Panc1 (cell line): ENCODE measurements at regions not wholly inside any gene's neighbourhood (a gene's known extent, or its start where the extent isn't known, plus 50 kb on each side); places are given as distances from the start of the nearest gene placed in this dataset.

Experiments
- ATAC-seq: fragments of 200-7000 bp; cut with Tn5 transposase; 2 replicates; pipeline ENCODE4 v1.9.1; 2020; ENCODE audit warnings: mild to moderate bottlenecking, moderate library complexity
- BruUV-seq: library from RNA; stranded (reverse); fragments of 400-500 nt; replicated peaks from 2 replicates; lab custom pipeline; 2021; lab: Mats Ljungman, UMichigan
- CTCF ChIA-PET: fragments of 300-600 bp; sonication (Branson Sonifier 250); formaldehyde crosslinking; loops from one replicate; lab custom pipeline; 2022; ENCODE audit warnings: antibody characterized with exemption; lab: Charles Lee
- POLR2A ChIA-PET: fragments of 300-600 bp; sonication (Branson Sonifier 250); formaldehyde crosslinking; loops from one replicate; lab custom pipeline; 2022; ENCODE audit warnings: antibody characterized with exemption; lab: Charles Lee
- DNase-seq: peaks from one replicate; pipeline ENCODE4 v3.0.0-alpha.2; 2010; ENCODE audit warnings: low read depth, low spot score
- H3K27ac ChIP-seq: 2 replicates; pipeline ENCODE4 v1.5.1; 2011; ENCODE audit warnings: mild to moderate bottlenecking, low read length, inconsistent platforms
- H3K27me3 ChIP-seq: fragments of 200-500 bp; sonication (Bioruptor generic); 2 replicates; pipeline ENCODE4 v1.6.0; 2014; ENCODE audit warnings: low read length, inconsistent platforms; ENCODE audit not compliant: control insufficient read depth, insufficient read depth
- H3K36me3 ChIP-seq: fragments of 200-500 bp; sonication (Bioruptor generic); 2 replicates; pipeline ENCODE4 v1.5.1; 2014; ENCODE audit warnings: inconsistent platforms, mild to moderate bottlenecking, low read length, moderate library complexity; ENCODE audit not compliant: control insufficient read depth, insufficient read depth
- H3K4me1 ChIP-seq: 2 replicates; pipeline ENCODE4 v1.5.1; 2011; ENCODE audit warnings: inconsistent platforms, mild to moderate bottlenecking, low read length, moderate library complexity; ENCODE audit not compliant: control insufficient read depth, insufficient read depth
- H3K4me3 ChIP-seq, 2 experiments: 2 replicates each; pipeline ENCODE4 v1.5.1; 2011 to 2012; ENCODE audit warnings: low read depth in 2 of 2, low read length in 2 of 2, mild to moderate bottlenecking in 2 of 2, inconsistent platforms in 1 of 2, moderate library complexity in 1 of 2
- H3K9me3 ChIP-seq: fragments of 200-500 bp; sonication (Bioruptor generic); 2 replicates; pipeline ENCODE4 v1.5.1; 2014; ENCODE audit warnings: low read depth, mild to moderate bottlenecking, inconsistent platforms, low read length, moderate library complexity; ENCODE audit not compliant: control insufficient read depth, insufficient read depth
- POLR2AphosphoS5 ChIP-seq: IDR thresholded peaks from 2 replicates; pipeline ENCODE4 v1.6.1; 2012; ENCODE audit warnings: mild to moderate bottlenecking, low read depth, low read length, moderate library complexity
- SIN3A ChIP-seq: IDR thresholded peaks from 2 replicates; pipeline ENCODE4 v1.6.1; 2012; ENCODE audit warnings: low read depth, mild to moderate bottlenecking, low read length, moderate library complexity, borderline replicate concordance; ENCODE audit not compliant: insufficient read depth
- TCF7L2 ChIP-seq: IDR thresholded peaks from 2 replicates; pipeline ENCODE4 v1.6.1; 2011; ENCODE audit warnings: mild to moderate bottlenecking, low read depth, low read length, inconsistent platforms
- in situ Hi-C: cut with HindIII; loops from 2 replicates; pipeline ENCODE4 v1.10.0; 2016; ENCODE audit warnings: low sequenced_read_pairs, low pct_unique_long_range_greater_than_20kb
- intact Hi-C: fragments of 100-400 bp; cut with micrococcal nuclease; formaldehyde crosslinking; loops from one replicate; pipeline ENCODE4 v1.10.0; 2022; ENCODE audit not compliant: unreplicated experiment
- TF ChIP-seq, protein P1 (sequence below): fragments of 450-650 bp; IDR thresholded peaks from 2 replicates; pipeline ENCODE4 v1.5.1; 2017; ENCODE audit warnings: mild to moderate bottlenecking
- TF ChIP-seq, protein P2 (sequence below), 2 experiments: IDR thresholded peaks; 2 replicates each; pipeline ENCODE4 v1.6.1; 2011 to 2012; ENCODE audit warnings: low read depth in 2 of 2, control low read depth in 1 of 2, low read length in 1 of 2, mild to moderate bottlenecking in 1 of 2, moderate library complexity in 1 of 2; ENCODE audit not compliant: insufficient read depth in 1 of 2

DNA sequence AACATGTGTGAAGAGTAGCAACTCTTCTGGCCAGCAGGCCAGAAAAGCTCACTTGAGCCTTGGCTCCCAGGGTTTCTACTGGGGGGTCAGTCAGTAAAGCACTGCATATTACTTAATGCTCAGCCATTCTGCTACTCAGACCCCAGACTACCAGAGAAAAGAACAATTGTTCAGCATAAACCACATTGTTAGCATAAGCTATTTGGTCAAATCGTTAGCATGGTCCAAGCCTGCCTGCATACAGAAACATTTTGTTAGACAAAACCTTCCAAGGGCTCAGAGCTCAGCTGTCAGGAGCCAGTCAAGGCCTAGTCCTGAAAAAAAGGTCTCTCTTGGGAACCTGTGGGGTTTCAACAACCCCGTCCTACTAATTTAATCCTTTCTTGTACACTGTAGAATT is 449.3 kb downstream of the PRR16 start:
- TF ChIP-seq, protein P1, sequence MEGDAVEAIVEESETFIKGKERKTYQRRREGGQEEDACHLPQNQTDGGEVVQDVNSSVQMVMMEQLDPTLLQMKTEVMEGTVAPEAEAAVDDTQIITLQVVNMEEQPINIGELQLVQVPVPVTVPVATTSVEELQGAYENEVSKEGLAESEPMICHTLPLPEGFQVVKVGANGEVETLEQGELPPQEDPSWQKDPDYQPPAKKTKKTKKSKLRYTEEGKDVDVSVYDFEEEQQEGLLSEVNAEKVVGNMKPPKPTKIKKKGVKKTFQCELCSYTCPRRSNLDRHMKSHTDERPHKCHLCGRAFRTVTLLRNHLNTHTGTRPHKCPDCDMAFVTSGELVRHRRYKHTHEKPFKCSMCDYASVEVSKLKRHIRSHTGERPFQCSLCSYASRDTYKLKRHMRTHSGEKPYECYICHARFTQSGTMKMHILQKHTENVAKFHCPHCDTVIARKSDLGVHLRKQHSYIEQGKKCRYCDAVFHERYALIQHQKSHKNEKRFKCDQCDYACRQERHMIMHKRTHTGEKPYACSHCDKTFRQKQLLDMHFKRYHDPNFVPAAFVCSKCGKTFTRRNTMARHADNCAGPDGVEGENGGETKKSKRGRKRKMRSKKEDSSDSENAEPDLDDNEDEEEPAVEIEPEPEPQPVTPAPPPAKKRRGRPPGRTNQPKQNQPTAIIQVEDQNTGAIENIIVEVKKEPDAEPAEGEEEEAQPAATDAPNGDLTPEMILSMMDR: no peak
- TF ChIP-seq SIN3A: no peak
- TF ChIP-seq, protein P2, sequence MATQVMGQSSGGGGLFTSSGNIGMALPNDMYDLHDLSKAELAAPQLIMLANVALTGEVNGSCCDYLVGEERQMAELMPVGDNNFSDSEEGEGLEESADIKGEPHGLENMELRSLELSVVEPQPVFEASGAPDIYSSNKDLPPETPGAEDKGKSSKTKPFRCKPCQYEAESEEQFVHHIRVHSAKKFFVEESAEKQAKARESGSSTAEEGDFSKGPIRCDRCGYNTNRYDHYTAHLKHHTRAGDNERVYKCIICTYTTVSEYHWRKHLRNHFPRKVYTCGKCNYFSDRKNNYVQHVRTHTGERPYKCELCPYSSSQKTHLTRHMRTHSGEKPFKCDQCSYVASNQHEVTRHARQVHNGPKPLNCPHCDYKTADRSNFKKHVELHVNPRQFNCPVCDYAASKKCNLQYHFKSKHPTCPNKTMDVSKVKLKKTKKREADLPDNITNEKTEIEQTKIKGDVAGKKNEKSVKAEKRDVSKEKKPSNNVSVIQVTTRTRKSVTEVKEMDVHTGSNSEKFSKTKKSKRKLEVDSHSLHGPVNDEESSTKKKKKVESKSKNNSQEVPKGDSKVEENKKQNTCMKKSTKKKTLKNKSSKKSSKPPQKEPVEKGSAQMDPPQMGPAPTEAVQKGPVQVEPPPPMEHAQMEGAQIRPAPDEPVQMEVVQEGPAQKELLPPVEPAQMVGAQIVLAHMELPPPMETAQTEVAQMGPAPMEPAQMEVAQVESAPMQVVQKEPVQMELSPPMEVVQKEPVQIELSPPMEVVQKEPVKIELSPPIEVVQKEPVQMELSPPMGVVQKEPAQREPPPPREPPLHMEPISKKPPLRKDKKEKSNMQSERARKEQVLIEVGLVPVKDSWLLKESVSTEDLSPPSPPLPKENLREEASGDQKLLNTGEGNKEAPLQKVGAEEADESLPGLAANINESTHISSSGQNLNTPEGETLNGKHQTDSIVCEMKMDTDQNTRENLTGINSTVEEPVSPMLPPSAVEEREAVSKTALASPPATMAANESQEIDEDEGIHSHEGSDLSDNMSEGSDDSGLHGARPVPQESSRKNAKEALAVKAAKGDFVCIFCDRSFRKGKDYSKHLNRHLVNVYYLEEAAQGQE (IDR thresholded peaks at IDR 0.05; ENCODE audit: insufficient read depth in 1 of 2, low read depth in 2 of 2, low read length in 1 of 2): no peak
- no peak for TF ChIP-seq TCF7L2
- TF ChIP-seq POLR2AphosphoS5: no peak
- CTCF ChIA-PET: no interaction called here
- H3K27ac ChIP-seq: no peak overlapping the region
- H3K9me3 ChIP-seq: no peaks in the 10 kb centered on the region
- no peaks in the 10 kb centered on the region for H3K36me3 ChIP-seq
- H3K4me1 ChIP-seq: no peaks in the 10 kb centered on the region
- no peaks in the 10 kb centered on the region for H3K27me3 ChIP-seq
- ATAC-seq (no peak), DNase-seq (no peak)
- POLR2A ChIA-PET: no interaction called here
- in situ Hi-C loops (no loop called here), intact Hi-C loops (no loop called here)
- BruUV-seq: no TSS peak
- no peak overlapping the region for H3K4me3 ChIP-seq

DNA sequence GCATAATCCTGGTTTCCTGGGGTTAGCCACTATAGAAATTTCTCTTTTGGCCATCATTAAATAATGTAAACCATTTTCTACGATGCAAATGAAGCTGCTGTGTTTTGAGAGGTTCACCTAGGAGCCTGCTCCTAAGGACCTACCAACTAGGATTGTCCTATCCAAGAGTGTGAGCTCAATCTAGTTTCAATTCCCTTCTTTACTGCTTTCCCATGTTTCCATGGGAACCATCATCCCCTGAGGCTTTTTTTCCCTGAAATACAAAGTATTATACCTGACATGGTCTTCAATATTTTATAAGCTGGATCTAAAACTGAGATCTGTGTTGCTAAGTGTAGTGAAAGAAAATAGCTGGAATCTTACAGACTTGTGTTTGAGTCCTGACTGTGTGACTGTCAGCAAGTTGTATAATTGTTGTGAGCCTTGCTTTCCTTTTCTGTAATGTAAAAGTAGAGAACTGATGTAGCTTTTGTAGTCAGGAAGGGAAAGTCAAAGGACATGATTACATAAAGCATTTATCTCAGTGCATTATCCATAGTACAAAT is 453.2 kb downstream of the PRR16 start:
- no peak for DNase-seq
- Histone ChIP-seq H3K4me3 (no peak overlapping the region), H3K27ac (no peak overlapping the region), H3K27me3 (no peaks in the 10 kb centered on the region), H3K4me1 (no peaks in the 10 kb centered on the region), H3K9me3 (no peaks in the 10 kb centered on the region), H3K36me3 (no peaks in the 10 kb centered on the region; the same call in 1 of the 2 replicates)
- ATAC-seq: no peak
- POLR2A ChIA-PET: no interaction called here
- in situ Hi-C loops (no loop called here), intact Hi-C loops (no loop called here)
- CTCF ChIA-PET: no interaction called here
- TF ChIP-seq, protein P1: no peak
- TF ChIP-seq, protein P2 (IDR thresholded peaks at IDR 0.05; ENCODE audit: insufficient read depth in 1 of 2, low read depth in 2 of 2, low read length in 1 of 2): no peak
- TF ChIP-seq TCF7L2 (no peak), POLR2AphosphoS5 (no peak), SIN3A (no peak)
- BruUV-seq: no TSS peak
